ENCODE measurements at regions not wholly inside any gene's neighbourhood (a gene's known extent, or its start where the extent isn't known, plus 50 kb on each side); places are given as distances from the start of the nearest gene placed in this dataset.

GRCh38 chr1:200299571-200299970 lies 110.3 kb downstream of the ZNF281 start:
- TF ChIP-seq CTCF (conservative IDR thresholded peaks at IDR 0.05 in 1 of 2, IDR thresholded peaks at IDR 0.05 in 1 of 2; ENCODE audit: extremely low read depth in 1 of 2, insufficient read depth in 1 of 2, low read depth in 1 of 2, low read length in 2 of 2) (no peak), EZH2 (IDR thresholded peaks at IDR 0.05; ENCODE audit: borderline replicate concordance, low read length) (no peak)
